GM12878 (cell line): ENCODE measurements at regions not wholly inside any gene's neighbourhood (a gene's known extent, or its start where the extent isn't known, plus 50 kb on each side); places are given as distances from the start of the nearest gene placed in this dataset.

Experiments
- ATAC-seq: fragments of 200-7000 bp; cut with Tn5 transposase; 3 replicates; pipeline ENCODE4 v1.9.1; 2020; ENCODE audit warnings: mild to moderate bottlenecking, moderate library complexity
- BruUV-seq: library from RNA; stranded (reverse); fragments of 400-500 nt; replicated peaks from 2 replicates; lab custom pipeline; 2021; lab: Mats Ljungman, UMichigan
- CTCF ChIA-PET: fragments of 300-600 bp; sonication (Branson Sonifier 250); formaldehyde crosslinking; extraction: SDS; loops from one replicate; lab custom pipeline; 2021; ENCODE audit warnings: inconsistent platforms; lab: Yijun Ruan, JAX
- POLR2A ChIA-PET: fragments of 350-600 bp; formaldehyde crosslinking; extraction: SDS; loops from one replicate; lab custom pipeline; 2021; ENCODE audit warnings: inconsistent platforms; lab: Charles Lee
- RAD21 ChIA-PET: fragments of 300-600 bp; sonication (Branson Sonifier 250); formaldehyde crosslinking; loops from one replicate; lab custom pipeline; 2023; ENCODE audit warnings: antibody characterized with exemption; ENCODE audit not compliant: unreplicated experiment; lab: Charles Lee
- SMC1A ChIA-PET: fragments of 300-600 bp; sonication (Branson Sonifier 250); formaldehyde crosslinking; loops from one replicate; lab custom pipeline; 2023; ENCODE audit not compliant: unreplicated experiment, uncharacterized antibody; lab: Charles Lee
- DNase-seq: peaks from one replicate; pipeline ENCODE4 v3.0.0-alpha.2; 2011; ENCODE audit warnings: low read depth, low spot score
- FAIRE-seq: peaks from 3 replicates; lab custom pipeline; 2011; peaks lifted over from hg19 to GRCh38; lab: Jason Lieb, UNC
- H2AFZ ChIP-seq: 2 replicates; pipeline ENCODE4 v1.6.0; 2011; ENCODE audit warnings: low read depth, low read length, control low read depth; ENCODE audit not compliant: control insufficient read depth
- H3K27ac ChIP-seq: 2 replicates; pipeline ENCODE4 v1.5.1; 2011; ENCODE audit warnings: control low read depth; ENCODE audit not compliant: control insufficient read depth, insufficient read depth
- H3K27me3 ChIP-seq, 2 experiments: replicated peaks in 1 of 2; 2 replicates each; pipeline versions ENCODE4 v1.6.0 to v1.6.1; 2011; ENCODE audit warnings: low read length in 1 of 2; ENCODE audit not compliant: control insufficient read depth in 2 of 2, insufficient read depth in 2 of 2
- H3K36me3 ChIP-seq, 2 experiments: 2 replicates each; pipeline ENCODE4 v1.5.1; 2011; ENCODE audit warnings: low read length in 1 of 2; ENCODE audit not compliant: control insufficient read depth in 2 of 2, insufficient read depth in 2 of 2
- H3K4me1 ChIP-seq: 2 replicates; pipeline ENCODE4 v1.6.1; 2011; ENCODE audit warnings: mild to moderate bottlenecking, low read length, moderate library complexity, mixed read lengths; ENCODE audit not compliant: control insufficient read depth, insufficient read depth
- H3K4me2 ChIP-seq: 2 replicates; pipeline ENCODE4 v1.6.0; 2011; ENCODE audit warnings: control low read depth; ENCODE audit not compliant: control insufficient read depth, insufficient read depth
- H3K4me3 ChIP-seq: fragments of 200-600 bp; sonication (generic); 2 replicates; pipeline ENCODE4 v1.5.1; 2016
- H3K79me2 ChIP-seq: 2 replicates; pipeline ENCODE4 v1.6.0; 2011; ENCODE audit warnings: low read length; ENCODE audit not compliant: control insufficient read depth, insufficient read depth
- H3K9ac ChIP-seq: 2 replicates; pipeline ENCODE4 v1.8.0; 2011; ENCODE audit warnings: low read length, control low read depth, mixed read lengths; ENCODE audit not compliant: control insufficient read depth, insufficient read depth
- H3K9me3 ChIP-seq: replicated peaks from 3 replicates; pipeline ENCODE4 v1.5.1; 2011; ENCODE audit warnings: mild to moderate bottlenecking, low read length; ENCODE audit not compliant: control insufficient read depth, insufficient read depth
- H4K20me1 ChIP-seq: 2 replicates; pipeline ENCODE4 v1.6.0; 2011; ENCODE audit not compliant: control insufficient read depth, insufficient read depth
- BACH1 ChIP-seq: fragments of 450-650 bp; IDR thresholded peaks from 2 replicates; pipeline ENCODE4 v1.6.1; 2017; ENCODE audit warnings: mild to moderate bottlenecking, borderline replicate concordance
- ELK1 ChIP-seq: IDR thresholded peaks from 2 replicates; pipeline ENCODE4 v1.6.1; 2012; ENCODE audit warnings: low read depth, low read length, improper control_type of control experiment
- MEF2B ChIP-seq: fragments of 450-650 bp; IDR thresholded peaks from 2 replicates; pipeline ENCODE4 v1.6.1; 2018; ENCODE audit warnings: mild to moderate bottlenecking, moderate library complexity; ENCODE audit not compliant: partially characterized antibody, poor library complexity, severe bottlenecking
- PBX3 ChIP-seq: IDR thresholded peaks from 2 replicates; pipeline ENCODE4 v1.6.1; 2011; ENCODE audit warnings: mild to moderate bottlenecking, low read depth, low read length, moderate library complexity; ENCODE audit not compliant: insufficient replicate concordance
- RCOR1 ChIP-seq: conservative IDR thresholded peaks from 2 replicates; pipeline ENCODE4 v1.6.1; 2012; ENCODE audit warnings: low read depth, low read length, improper control_type of control experiment
- ZNF274 ChIP-seq: IDR thresholded peaks from one replicate; pipeline ENCODE4 v1.8.0; 2011; ENCODE audit not compliant: insufficient read length, insufficient read depth
- ZSCAN29 ChIP-seq: fragments of 450-650 bp; IDR thresholded peaks from 2 replicates; pipeline ENCODE4 v1.6.1; 2017; ENCODE audit warnings: mild to moderate bottlenecking, moderate library complexity
- WGBS: methylation state at CpG from one replicate; pipeline ENCODE4 v1.1.6; 2016; ENCODE audit warnings: low lambda C conversion rate; ENCODE audit not compliant: insufficient replicate concordance, insufficient coverage; ENCODE audit errors: missing lambda C conversion rate; 5-methylcytosine and 5-hydroxymethylcytosine counted together
- in situ Hi-C: fragments of 300-500 bp; cut with MboI; formaldehyde crosslinking; loops from 9 replicates; pipeline ENCODE4 v1.14.3; 2018; ENCODE audit warnings: mixed read lengths
- intact Hi-C: fragments of 100-400 bp; cut with micrococcal nuclease; formaldehyde crosslinking; loops from one replicate; pipeline ENCODE4 v1.14.2; 2022; ENCODE audit not compliant: unreplicated experiment

GRCh38 chr17:79160980-79161636 lies 86.5 kb downstream of the ENGASE start:
- ChIA-PET SMC1A (no interaction called here), RAD21 (no interaction called here), CTCF (no interaction called here), POLR2A (no interaction called here)
- intact Hi-C loops (no loop called here), in situ Hi-C loops (no loop called here)
- Histone ChIP-seq H4K20me1 (no peaks in the 10 kb centered on the region), H3K4me3 (no peak overlapping the region), H3K4me1 (no peaks in the 10 kb centered on the region), H3K79me2 (no peaks in the 10 kb centered on the region), H3K9me3 (no peaks in the 10 kb centered on the region), H3K36me3 (no peaks in the 10 kb centered on the region), H3K9ac (no peak overlapping the region), H3K4me2 (no peak overlapping the region), H3K27me3 (no peaks in the 10 kb centered on the region; a peak in 2 of 4 replicates), H3K27ac (no peak overlapping the region), H2AFZ (no peak overlapping the region; the same call in 1 of the 2 replicates)
- no TSS peak for BruUV-seq
- whole genome bisulfite sequencing, result 36% methylated on average over 14 of the region's 14 CpGs
- no peak for TF ChIP-seq ZSCAN29
- TF ChIP-seq RCOR1, result no peak
- FAIRE-seq (no peak), ATAC-seq (no peak), DNase-seq (no peak)

DNA sequence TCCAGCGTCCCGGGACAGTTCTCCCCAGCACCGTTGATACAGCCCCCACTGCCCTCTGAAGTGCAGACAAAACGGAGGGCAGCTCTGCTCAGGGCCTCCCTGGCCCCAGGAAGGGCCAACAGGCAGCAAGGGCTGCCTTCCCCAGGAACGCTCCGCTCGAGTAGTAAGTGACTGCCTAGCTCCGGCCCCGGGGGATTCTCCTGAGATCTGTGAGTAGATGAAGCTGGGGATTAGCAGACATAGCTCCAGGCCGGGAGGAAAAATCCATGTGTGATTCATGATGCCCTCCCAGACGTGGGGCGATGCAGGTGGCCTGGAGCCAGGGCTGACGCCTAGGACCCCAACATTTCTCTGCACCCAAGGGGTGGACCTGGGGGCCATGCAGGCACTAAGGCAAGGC lies 85.3 kb downstream of the ENGASE start:
- Histone ChIP-seq H3K79me2 (no peaks in the 10 kb centered on the region), H2AFZ (no peak overlapping the region), H3K27me3 (no peaks in the 10 kb centered on the region; a peak in 1 of 4 replicates), H3K4me2 (no peak overlapping the region), H3K9ac (no peak overlapping the region), H3K9me3 (no peaks in the 10 kb centered on the region), H4K20me1 (no peaks in the 10 kb centered on the region), H3K27ac (no peak overlapping the region), H3K36me3 (no peaks in the 10 kb centered on the region), H3K4me1 (no peaks in the 10 kb centered on the region), H3K4me3 (no peak overlapping the region)
- in situ Hi-C loops, result no loop called here
- intact Hi-C loops, result no loop called here
- CTCF ChIA-PET, result no interaction called here
- no peak for ATAC-seq
- RAD21 ChIA-PET, result no interaction called here
- SMC1A ChIA-PET, result interaction anchor here (0.7 kb wide), 1 partner anchor 23 kb away, joined by 3 read pairs; no protein-coding TSS in a partner anchor
- no peak for FAIRE-seq
- 34% methylated on average over 13 of the region's 13 CpGs for whole genome bisulfite sequencing
- no TSS peak for BruUV-seq
- POLR2A ChIA-PET, result no interaction called here
- no peak for DNase-seq
- TF ChIP-seq MEF2B, result no peak
- TF ChIP-seq PBX3, result no peak
- no peak for TF ChIP-seq BACH1
- no peak for TF ChIP-seq ELK1
- TF ChIP-seq ZNF274, result no peak
